Stimulated activated CD8-positive, alpha-beta memory T cell treated with anti-CD3 and anti-CD28 coated beads, Interleukin-2, amount 100 ng/mL, for 1 hour (primary cell): ENCODE measurements at regions not wholly inside any gene's neighbourhood (a gene's known extent, or its start where the extent isn't known, plus 50 kb on each side); places are given as distances from the start of the nearest gene placed in this dataset.
"Not testable (repeated sequence)": the region's sequence is repeated elsewhere in the genome, so short reads cannot be mapped to it uniquely, and the experiment has no call there.

ENCODE experiments used
- DNase-seq, 2 donors: peaks; one replicate each; pipeline ENCODE4 v3.0.0-alpha.2; 2020; ENCODE audit warnings: low read depth in 2 of 2

- DNase-seq, result no peak
Measured at GRCh38 chr3:187795207-187795960, 50.1 kb upstream of the BCL6 start.

- DNase-seq, result no peak
Measured at GRCh38 chr3:187798126-187798525, 52.9 kb upstream of the BCL6 start.

GRCh38 chr3:187798531-187799530 lies 53.6 kb upstream of the BCL6 start:
- no peak for DNase-seq

GRCh38 chr3:187799942-187800641 lies 54.8 kb upstream of the BCL6 start:
- DNase-seq, result no peak

- DNase-seq, result no peak
Measured at GRCh38 chr3:187801152-187801551, 55.9 kb upstream of the BCL6 start.

- DNase-seq, result no peak
Measured at GRCh38 chr3:187802203-187802927, 57.1 kb upstream of the BCL6 start.

- no peak for DNase-seq
Measured at GRCh38 chr3:187802928-187803259, 57.6 kb upstream of the BCL6 start.

GRCh38 chr3:187804120-187804744 lies 59.0 kb upstream of the BCL6 start:
- no peak for DNase-seq

GRCh38 chr3:187804745-187805121 lies 59.5 kb upstream of the BCL6 start:
- DNase-seq, result no peak

GRCh38 chr3:187805774-187806173 lies 60.5 kb upstream of the BCL6 start:
- no peak for DNase-seq

- no peak for DNase-seq
Measured at GRCh38 chr3:187807086-187807862, 62.0 kb upstream of the BCL6 start.

GRCh38 chr3:187808527-187808895 lies 63.2 kb upstream of the BCL6 start:
- DNase-seq, result no peak

GRCh38 chr3:187809612-187809991 lies 64.3 kb upstream of the BCL6 start:
- no peak for DNase-seq

- DNase-seq, result no peak
Measured at GRCh38 chr3:187810021-187810446, 64.8 kb upstream of the BCL6 start.

- DNase-seq, result no peak
Measured at GRCh38 chr3:187811585-187812250, 66.5 kb upstream of the BCL6 start.

- no peak for DNase-seq
Measured at GRCh38 chr3:187812496-187812895, 67.2 kb upstream of the BCL6 start.

- no peak for DNase-seq
Measured at GRCh38 chr3:187813198-187813597, 67.9 kb upstream of the BCL6 start.

GRCh38 chr3:187817766-187818165 lies 72.5 kb upstream of the BCL6 start:
- not testable (repeated sequence) for DNase-seq

GRCh38 chr3:187821616-187822317 lies 76.5 kb upstream of the BCL6 start:
- no peak for DNase-seq
